ENCODE measurements at regions not wholly inside any gene's neighbourhood (a gene's known extent, or its start where the extent isn't known, plus 50 kb on each side); places are given as distances from the start of the nearest gene placed in this dataset.

DNA sequence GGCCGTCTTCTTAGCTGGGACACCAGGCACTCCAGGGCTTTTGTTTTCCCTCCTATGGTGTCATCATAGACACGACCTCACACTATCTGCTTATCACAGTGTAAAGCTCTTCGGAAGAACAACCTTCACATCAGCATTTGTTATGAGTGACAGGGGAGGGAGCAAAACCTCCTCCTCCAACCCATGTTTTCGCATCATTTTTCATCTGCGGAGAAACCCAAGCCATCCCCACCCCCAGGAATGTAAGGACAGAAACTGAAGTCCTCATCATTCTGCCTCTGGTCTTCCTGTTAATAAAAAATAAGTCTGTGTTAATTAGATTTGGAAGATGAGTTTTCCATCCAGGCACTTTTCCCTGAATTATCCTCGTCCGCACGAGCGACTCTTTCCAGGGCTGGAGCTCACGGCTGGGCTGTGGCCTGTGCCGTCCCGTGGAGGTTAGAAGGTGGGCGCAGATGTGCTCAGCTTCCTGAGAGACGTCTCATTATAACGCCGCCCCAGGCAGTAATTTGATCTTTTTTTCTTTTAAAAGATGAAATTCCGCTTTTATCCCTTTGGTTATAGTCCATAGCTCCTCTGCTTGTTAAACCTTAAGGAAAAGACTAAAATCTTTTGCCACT, 101.6 kb upstream of the TMEM18 start:
- no peak for DNase-seq

DNA sequence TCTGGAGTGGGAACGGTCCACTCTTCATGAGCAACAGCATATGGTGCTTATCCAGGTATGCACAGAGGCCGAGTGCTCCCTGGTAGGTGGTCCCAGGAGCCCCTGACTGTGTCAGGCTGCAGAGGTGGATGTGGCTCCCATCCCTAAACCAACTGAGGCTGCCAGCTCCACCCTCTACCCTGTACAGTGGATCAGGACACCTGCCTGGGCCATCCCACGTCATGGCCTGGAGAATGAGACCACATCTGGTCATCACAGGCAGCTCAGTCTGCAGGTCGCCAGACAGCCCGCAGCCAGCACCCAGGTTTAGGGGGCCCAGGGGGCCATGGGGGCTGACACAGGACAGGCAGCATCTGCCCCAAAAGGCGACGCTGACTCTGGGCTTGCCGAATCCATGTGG, 100.3 kb upstream of the TMEM18 start:
- DNase-seq: no peak

DNA sequence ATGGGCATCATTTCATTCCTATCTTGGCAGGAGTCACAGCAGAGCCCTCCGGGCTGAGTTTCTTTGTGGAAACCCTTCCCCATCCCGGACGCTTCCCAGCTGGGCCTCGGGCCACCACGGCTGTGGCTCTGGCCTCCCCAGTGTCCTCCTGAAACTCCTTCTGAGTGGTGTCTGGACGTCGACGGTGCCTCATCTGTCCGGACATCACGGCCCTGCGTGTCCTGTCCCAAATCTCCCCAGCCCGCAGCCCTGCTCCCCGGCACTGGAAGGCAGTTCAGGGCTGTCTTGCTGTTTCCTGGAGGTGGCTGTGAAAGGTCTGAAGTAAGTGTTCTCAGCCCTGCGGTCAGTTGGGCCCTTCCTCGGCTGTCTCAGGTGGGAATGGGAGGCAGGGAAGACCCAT, 99.8 kb upstream of the TMEM18 start:
- DNase-seq: no peak

DNA sequence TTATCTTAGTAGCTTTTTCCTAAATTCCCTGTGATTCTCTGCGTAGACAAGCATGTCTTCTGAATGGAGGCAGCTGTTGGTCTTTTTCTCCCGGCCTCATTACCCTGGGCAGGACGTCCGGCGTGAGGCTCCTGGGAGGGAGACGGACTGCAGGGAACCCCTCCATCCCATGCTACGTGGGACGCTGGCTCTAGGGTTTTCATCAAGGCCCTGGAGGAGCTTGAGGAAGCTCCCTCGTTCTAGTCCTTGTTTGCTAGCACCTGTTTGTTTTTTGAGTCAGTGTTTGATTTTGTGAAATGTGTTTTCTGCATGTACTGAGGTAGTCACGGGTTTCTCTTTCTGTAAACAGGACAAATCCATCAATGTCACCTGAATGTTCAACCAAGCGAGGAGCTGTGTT, 99.3 kb upstream of the TMEM18 start:
- DNase-seq: no peak

DNA sequence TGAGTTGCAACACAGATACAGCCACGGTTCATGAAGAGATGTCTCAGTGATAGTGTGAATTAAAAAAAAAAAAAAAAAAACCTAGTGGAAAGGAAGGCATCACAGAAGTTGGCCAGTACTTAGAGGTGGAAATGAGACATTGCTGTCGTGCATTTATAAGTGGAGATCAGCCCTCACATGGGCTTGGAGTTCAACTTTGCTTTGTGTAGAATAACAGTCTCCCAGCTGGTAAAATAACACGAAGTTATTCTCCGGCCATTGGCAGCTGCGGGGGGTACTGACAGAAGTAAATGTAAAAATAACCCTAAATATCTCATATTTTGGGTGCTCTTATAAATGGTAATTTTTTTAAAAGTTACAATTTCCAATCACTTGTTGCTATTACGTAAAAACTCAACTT, 98.8 kb upstream of the TMEM18 start:
- no peak for DNase-seq

DNA sequence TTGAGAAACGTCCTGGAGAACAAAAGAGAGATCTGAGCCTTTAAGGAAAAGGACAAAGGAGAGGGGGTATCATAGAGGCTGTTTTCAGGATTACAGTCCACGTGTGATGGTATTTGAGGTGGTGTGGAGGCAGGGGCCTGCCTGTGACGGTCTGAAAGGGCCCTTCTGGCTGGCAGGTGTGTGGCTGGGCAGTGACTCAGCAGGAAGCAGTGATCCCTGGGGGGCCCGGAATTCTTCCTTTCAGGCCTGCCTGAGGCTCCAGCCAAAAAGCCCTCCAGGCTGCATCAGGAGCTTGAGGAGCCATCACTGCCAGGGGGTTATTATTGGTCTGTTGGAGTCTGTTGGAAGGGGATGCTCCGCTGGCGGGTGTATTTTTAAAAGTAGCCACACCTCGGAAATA, 97.2 kb upstream of the TMEM18 start:
- DNase-seq: no peak

DNA sequence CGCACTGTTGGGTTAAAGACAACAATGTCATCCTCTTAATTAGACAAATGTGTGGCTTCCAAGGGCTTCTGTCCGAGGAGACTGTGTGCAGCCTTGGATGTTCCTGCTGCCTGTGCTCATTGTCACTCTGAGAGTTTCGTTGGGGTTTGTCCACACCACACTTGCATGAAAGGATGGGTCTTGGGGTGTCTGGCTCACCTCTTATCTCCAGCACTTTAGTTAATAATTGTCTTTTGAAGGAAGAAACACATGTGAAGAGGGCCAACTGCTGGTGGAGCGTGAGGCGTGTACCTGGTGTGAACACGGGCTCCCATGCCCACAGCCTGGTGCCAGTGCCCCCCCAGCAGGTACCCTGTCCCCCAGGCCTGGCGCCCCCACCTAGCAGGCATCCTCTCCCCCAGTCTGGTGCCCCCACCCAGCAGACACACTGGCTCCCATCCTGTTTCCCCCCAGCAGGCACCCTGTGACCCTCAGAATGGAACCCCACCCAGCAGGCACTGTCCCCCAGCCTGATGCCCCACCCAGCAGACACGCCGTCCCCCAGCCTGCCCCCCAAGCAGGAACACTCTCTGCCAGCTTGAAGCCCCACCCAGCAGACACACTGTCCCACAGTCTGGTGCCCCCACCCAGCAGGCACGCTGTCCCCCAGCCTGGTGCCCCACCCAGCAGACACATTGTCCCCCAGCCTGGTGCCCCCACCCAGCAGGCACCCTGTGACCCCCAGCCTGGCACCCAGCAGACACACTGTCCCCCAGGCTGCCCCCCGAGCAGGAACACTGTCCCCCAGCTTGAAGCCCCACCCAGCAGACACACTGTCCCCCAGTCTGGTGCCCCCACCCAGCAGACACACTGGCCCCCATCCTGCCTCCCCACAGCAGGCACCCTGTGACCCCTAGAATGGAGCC, 96.3 kb upstream of the TMEM18 start:
- DNase-seq: no peak

DNA sequence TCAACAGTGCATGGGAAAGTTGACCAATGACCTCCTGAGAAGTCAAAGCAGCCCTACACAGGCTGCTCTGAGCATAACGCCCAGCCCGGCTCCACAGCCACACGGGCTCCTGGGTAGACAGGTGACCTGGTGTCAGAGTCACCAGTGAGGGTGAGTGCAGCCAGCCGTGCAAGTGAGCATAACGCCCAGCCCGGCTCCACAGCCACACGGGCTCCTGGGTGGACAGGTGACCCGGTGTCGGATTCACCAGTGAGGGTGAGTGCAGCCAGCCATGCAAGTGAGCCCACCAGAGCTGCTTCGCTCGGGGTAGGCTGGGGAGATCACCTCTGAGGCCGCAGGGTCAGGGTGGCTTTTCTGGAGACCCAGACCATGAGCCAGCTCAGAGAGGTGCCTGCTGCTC, 94.3 kb upstream of the TMEM18 start:
- DNase-seq: no peak

DNA sequence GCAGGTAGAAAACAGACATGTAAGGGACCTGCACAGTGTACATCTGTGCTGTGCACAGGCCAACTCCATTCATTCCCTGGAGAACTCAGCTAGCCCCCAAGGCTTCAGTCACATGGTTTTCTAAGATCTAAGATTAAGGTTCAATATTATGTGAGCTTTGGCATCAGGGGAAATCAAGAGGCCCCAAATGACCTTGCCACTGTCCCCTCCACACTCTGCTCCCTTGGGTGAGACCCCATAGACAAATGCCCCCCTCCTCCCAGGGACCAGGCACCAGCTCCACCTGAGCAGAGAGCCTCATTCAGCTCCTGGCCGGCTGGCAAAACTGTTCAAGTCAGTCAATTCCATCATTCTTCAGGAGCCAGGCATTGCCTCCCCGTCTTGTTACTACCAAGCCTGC, 93.6 kb upstream of the TMEM18 start:
- DNase-seq: no peak

DNA sequence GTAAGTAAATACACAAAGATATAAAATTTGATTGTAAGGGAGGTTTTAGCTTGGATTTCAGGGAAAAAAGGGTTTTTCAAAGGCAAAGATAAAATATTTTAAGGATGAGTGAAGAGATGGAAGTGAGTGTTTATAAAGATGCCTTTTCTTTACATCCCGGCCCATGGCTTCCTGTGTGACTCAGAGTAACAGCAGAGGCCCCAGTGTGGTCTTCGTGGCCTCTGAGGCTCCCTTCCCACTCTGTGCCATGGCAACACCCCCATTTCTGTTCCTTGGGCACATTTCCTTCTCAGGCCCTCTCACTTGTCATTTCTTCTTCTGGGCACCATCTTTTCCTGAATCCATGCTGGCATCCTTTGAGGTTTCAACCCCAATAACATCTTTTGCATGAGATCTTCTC, 92.6 kb upstream of the TMEM18 start:
- DNase-seq: no peak

DNA sequence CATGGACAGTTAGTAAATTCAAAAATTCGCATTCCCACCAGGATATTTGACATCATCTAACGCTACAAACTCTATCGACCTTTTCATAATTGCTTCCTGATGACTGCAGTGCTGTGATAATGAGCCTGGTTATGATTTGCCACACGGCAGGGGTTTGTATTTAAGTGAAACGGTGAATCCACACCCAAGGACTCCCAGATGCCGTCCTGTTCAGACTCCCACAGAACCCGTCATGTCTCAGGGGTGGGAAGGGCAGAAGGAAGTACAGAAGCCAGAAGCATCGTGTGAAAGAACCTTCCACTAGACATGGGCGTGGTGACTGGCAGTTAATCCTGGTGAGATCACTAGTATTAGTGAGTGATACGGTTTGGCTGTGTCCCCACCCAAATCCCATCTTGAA, 91.2 kb upstream of the TMEM18 start:
- peak; percentile 16 for DNase-seq

DNA sequence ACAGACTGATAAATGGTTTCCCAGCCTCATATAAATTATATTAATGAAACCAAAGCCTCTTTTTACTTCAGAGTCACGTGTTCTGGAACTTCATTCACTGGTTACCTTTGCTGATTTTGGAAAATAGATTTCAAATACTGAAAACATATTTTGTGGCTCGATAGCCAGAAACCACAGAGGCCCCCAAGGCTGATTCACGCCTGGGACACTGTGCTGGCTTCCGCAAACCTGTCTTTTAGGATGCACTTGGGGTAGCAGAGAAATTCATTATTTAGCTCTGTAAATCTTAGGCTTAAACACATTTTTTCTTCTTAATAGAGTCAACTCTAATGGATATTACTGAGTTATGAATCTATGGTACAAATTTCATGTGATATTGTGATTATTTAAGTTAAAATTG, 90.7 kb upstream of the TMEM18 start:
- DNase-seq: no peak

DNA sequence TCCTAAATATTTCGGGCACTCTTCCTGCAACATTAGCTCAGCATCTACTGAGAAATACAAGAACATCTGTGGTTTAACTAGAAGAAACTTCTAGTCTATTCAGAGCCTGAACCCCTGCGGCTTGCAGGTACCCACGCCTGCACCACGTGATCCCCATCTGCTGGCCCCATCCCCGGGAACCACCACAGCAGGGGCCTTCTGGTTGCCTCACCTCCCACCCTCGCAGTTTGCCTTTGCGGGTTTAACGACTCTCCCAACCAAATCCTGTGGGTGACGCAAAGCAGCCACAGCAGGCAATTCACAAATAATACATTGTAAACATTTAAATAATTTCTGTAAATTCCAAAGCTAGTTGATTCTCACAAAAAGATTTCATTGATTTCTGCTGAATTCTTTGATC, 90.2 kb upstream of the TMEM18 start:
- DNase-seq: no peak

DNA sequence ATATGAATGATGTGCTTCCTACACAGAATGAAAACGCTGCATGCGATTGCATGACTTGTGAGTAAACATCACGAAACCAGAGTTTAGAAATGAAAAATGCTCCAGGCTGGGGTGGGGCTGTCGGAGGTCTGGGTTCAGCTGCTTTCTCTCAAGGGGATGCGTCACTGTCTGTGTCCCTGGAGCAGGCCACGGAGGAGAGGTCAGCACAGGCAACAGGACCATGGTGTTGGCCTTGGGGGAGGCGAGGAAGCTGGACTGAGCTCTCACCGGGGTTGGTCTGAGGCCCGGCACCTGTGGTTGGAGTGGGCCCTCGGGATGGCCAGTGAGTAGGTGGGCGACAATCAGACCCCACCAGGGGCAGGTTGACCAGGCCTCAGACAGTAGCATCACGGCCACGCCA, 89.0 kb upstream of the TMEM18 start:
- DNase-seq: no peak

DNA sequence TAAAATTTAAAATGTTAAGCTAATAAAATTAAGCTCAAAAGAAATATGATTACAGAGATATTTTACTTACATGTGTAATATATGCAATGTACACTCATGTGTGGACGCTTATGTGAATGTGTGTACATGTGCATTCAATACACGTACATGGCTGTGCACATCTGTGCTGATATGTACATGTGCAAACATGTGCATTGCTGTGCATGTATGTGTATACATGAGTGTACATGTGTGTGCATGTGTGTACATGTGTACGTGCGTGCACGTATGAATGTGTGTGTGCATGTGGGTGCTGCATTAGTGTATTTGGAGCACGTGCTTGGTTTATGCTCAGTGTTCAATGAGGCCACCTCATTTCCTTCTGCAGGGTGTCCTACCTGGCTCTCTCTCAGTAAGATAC, 88.2 kb upstream of the TMEM18 start:
- DNase-seq: no peak

DNA sequence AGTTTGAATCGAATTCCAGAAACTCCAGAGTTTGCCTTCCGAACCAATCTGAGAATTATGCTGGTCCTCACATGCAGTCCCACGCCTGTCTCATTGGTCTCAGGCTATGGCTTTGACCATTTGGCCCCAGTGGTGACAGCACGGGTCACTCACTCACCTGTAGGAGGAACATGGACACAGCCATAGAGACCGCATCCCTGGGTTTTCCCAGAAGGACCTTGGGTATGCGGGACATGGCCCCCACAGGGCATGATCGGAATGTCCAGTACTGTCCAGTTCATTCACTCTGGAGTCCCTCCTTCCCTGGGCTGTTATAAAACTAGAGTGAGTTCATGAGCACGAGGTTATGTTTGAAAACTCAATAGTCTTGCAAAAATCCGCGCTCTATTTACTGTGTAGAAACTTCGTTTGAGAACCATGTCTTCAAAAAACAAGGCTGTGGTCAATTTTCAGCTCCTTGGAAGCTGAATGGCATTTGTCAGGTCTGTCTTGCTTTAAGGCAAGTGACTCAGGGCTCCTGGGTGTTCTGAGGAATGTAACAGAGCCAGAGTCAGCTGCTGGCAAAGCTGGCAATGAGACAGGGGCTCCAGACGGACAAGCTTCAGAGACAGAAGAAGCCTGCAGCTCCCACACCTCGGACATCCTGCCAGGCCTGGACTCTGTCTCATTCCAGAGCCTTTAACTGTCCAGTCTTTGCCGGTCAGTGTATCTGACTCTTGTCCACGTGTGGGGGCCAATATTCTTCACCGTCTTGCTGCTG, 86.7 kb upstream of the TMEM18 start:
- no peak for DNase-seq

DNA sequence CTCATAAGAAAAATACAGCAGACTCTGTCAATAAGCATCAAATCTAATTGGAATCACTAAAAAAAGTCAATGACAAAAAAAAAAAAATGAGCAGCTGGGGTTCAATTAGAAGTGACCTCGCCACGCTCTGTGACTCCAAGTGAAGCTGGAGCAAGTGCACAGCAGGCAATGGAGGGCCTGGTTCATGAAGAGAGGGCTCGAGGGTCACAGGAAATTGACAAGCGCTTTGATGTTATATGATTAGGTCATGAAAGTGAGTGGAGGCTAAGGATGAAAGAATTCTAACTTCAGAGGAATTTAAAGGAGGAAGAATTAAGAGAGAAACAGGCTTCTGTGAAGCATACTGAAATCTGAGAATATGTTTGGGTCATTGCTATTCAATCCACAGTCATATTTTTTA, 85.4 kb upstream of the TMEM18 start:
- no peak for DNase-seq

DNA sequence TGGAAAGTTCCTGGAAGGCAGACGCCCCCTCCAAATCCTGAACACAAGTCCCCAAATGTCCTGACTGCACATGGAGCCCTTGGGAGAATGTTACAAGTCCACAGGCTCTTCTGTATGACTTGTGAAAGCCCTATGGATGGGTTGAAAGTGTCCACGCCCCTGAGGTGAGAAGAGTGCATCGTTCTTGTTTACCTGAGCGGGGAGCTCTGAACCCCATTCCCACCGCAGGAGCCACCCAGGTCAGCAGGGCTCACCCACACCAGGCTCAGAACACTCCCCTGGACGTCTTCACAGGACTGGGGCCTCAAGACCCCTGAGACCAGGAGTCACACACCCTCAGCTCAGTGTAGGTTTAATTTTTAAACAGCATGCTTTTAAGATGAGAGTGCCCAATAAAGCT, 84.2 kb upstream of the TMEM18 start:
- DNase-seq: no peak

DNA sequence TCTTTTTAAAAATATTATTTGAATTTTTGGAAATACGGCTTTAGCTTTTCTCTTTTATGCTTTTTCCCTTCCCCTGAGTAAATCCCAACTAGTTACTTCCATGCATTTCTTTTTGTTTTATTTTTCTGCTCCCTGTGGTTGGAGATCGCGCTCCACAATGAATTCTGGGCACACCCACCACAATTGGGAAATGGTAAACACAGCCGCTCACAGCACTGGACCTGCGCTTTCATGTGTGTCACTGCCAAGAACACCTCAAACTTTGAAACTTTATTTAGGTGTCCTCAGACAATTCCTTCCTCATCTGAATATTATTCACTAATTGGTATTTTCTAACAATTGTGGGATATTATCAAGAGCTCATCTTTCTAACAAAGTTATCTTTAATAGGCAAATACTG, 82.8 kb upstream of the TMEM18 start:
- no peak for DNase-seq

DNA sequence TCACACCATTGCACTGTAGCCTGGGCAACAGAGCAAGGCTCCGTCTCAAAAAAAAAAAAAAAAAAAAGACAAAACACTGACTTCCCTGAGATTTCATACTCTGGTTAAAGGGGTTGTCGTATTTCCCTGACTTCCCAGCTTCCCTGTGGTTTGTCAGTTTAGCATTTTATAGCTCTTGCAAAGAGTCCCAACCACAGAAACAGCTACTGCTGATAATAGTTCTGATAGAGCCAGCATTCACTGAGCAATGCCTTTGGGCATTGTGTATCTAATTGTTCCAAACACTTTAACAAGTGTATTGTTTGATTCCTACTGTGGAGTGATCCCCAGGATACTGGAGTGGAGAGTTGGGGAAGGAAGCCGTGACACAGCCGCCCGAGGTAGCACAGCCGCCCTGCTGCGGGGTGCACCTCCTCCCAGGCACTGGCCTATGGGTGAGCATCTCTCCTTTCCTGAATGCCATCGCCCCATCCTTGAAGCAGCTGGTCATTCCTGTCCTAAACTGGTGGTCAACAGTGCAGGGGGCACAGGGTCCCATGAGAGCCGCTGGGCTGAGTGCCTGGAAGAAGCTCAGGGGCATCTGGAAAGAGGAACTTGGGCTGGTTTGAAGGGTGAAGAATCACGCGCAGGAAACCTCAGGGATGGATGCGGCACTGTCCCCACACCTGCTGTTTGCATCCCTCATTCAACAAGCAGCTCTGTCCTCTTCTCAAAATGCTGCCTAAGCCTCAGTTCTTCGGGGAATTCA, 81.0 kb upstream of the TMEM18 start:
- no peak for DNase-seq

DNA sequence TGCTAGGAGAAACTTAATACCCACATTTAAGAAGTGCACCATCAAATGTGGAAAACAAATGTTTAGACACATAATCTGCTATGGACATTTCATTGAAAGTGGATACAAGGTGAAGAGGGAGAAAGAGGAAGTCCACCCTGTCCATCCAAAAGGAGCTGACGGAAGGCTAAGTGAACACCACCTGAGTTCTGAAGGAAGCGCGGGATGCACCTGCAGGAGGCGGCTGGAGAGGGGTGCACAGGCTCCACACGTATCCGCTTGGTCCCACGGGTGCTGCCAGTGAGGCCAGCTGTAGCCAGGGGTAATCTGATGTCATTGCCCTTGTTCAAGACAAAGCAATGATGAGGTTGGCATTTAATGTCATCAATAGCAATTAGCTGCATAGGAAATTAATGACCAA, 75.9 kb upstream of the TMEM18 start:
- no peak for DNase-seq

DNA sequence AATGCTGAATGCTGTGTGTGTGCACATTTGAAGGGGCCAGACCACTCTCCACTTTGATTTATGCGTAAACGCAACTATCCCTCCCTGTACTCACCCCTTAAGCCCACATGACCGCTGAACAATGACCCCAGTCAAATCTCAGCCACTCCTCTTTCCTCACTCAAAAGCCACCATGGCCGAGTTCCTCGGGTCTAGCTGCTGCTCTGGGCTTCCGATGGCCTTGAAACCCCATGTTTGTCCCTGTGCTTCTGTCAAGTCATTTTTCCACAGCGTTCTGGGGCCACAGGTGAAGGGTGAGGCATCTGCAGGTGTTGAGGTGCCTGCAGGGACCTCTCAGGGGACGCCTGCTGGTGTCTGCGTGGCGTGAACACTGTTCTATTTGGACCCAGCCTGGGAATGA, 74.3 kb upstream of the TMEM18 start:
- DNase-seq: no peak

DNA sequence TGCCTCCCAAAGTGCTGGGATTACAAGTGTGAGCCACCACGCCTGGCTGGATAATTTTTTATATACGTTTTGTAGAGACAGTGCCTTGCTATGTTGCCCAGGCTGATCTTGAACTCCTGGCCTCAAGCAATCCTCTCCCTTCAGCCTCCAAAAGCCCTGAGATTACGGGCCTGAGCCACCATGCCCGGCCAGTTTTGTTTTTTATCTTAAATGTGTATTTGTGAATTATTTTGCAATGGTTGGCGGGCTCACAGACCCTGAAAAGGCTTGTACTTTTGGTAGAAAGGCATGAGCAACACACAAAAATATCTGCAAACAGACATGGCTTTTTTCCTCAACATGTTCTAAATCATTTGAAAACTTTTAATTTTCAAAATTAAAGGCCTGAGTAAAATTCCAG, 73.4 kb upstream of the TMEM18 start:
- DNase-seq: no peak
